SK-N-SH treated with all-trans-retinoic acid at 6 μM for 48 hours (cell line): ENCODE measurements at regions not wholly inside any gene's neighbourhood (a gene's known extent, or its start where the extent isn't known, plus 50 kb on each side); places are given as distances from the start of the nearest gene placed in this dataset.

ENCODE experiments used
- ATAC-seq: fragments of 200-7000 bp; cut with Tn5 transposase; 3 replicates; pipeline ENCODE4 v1.9.1; 2020; ENCODE audit warnings: mild to moderate bottlenecking, moderate library complexity
- ARNTL ChIP-seq: fragments of 450-650 bp; formaldehyde crosslinking; IDR thresholded peaks from 2 replicates; pipeline ENCODE4 v1.5.0; 2020; ENCODE audit warnings: low read depth, mild to moderate bottlenecking, moderate library complexity, borderline replicate concordance
- BACH2 ChIP-seq: fragments of 250-450 bp; sonication (Bioruptor Pico); IDR thresholded peaks from 2 replicates; pipeline ENCODE4 v1.9.0; 2021; ENCODE audit warnings: mild to moderate bottlenecking, borderline replicate concordance
- CREB5 ChIP-seq: fragments of 250-450 bp; sonication (Bioruptor Pico); IDR thresholded peaks from 2 replicates; pipeline ENCODE4 v1.5.1; 2020; ENCODE audit warnings: low read depth, mild to moderate bottlenecking, moderate library complexity
- CSDC2 ChIP-seq: fragments of 250-450 bp; sonication (Bioruptor Pico); IDR thresholded peaks from 2 replicates; pipeline ENCODE4 v1.5.0; 2020; ENCODE audit warnings: mild to moderate bottlenecking, moderate library complexity
- CSRNP3 ChIP-seq: fragments of 250-450 bp; sonication (Bioruptor Pico); IDR thresholded peaks from 2 replicates; pipeline ENCODE4 v1.5.1; 2021; ENCODE audit warnings: mild to moderate bottlenecking, moderate library complexity
- ESRRG ChIP-seq: fragments of 250-450 bp; sonication (Bioruptor Pico); IDR thresholded peaks from 2 replicates; pipeline ENCODE4 v1.6.1; 2021; ENCODE audit warnings: mild to moderate bottlenecking
- GLIS3 ChIP-seq: fragments of 250-450 bp; sonication (Bioruptor Pico); IDR thresholded peaks from 2 replicates; pipeline ENCODE4 v1.5.0; 2020; ENCODE audit warnings: mild to moderate bottlenecking, moderate library complexity
- ISL1 ChIP-seq: fragments of 250-450 bp; sonication (Bioruptor Pico); IDR thresholded peaks from 2 replicates; pipeline ENCODE4 v2.1.2; 2022; ENCODE audit warnings: mild to moderate bottlenecking, moderate library complexity
- OSR1 ChIP-seq: fragments of 250-450 bp; sonication (Bioruptor Pico); IDR thresholded peaks from 2 replicates; pipeline ENCODE4 v1.8.0; 2022; ENCODE audit warnings: moderate library complexity, mild to moderate bottlenecking, inconsistent platforms
- POU6F1 ChIP-seq: fragments of 250-450 bp; sonication (Bioruptor Pico); IDR thresholded peaks from 2 replicates; pipeline ENCODE4 v1.8.0; 2021; ENCODE audit warnings: low read depth, mild to moderate bottlenecking, moderate library complexity, borderline replicate concordance
- PPARA ChIP-seq: fragments of 250-450 bp; sonication (Bioruptor Pico); IDR thresholded peaks from 2 replicates; pipeline ENCODE4 v1.5.0; 2020; ENCODE audit warnings: mild to moderate bottlenecking, borderline replicate concordance
- RARB ChIP-seq: fragments of 250-450 bp; sonication (Bioruptor Pico); IDR thresholded peaks from 2 replicates; pipeline ENCODE4 v1.8.0; 2021; ENCODE audit warnings: mild to moderate bottlenecking, moderate library complexity
- SNAI2 ChIP-seq: fragments of 250-450 bp; sonication (Bioruptor Pico); IDR thresholded peaks from 2 replicates; pipeline ENCODE4 v1.5.0; 2020; ENCODE audit warnings: mild to moderate bottlenecking, moderate library complexity
- TCF4 ChIP-seq: fragments of 250-450 bp; sonication (Bioruptor Pico); IDR thresholded peaks from 2 replicates; pipeline ENCODE4 v1.8.0; 2021; ENCODE audit warnings: mild to moderate bottlenecking, moderate library complexity, borderline replicate concordance
- TOX ChIP-seq: fragments of 250-450 bp; sonication (Bioruptor Pico); IDR thresholded peaks from 2 replicates; pipeline ENCODE4 v1.8.0; 2021; ENCODE audit warnings: mild to moderate bottlenecking, moderate library complexity, borderline replicate concordance
- ZC3H10 ChIP-seq: fragments of 250-450 bp; sonication (Bioruptor Pico); IDR thresholded peaks from 2 replicates; pipeline ENCODE4 v1.5.1; 2021; ENCODE audit warnings: mild to moderate bottlenecking, moderate library complexity
- ZFP3 ChIP-seq: fragments of 250-450 bp; sonication (Bioruptor Pico); IDR thresholded peaks from 2 replicates; pipeline ENCODE4 v1.5.0; 2020; ENCODE audit warnings: mild to moderate bottlenecking, moderate library complexity
- ZFP30 ChIP-seq: fragments of 450-650 bp; formaldehyde crosslinking; IDR thresholded peaks from 2 replicates; pipeline ENCODE4 v1.5.0; 2022; ENCODE audit warnings: mild to moderate bottlenecking, moderate library complexity
- ZNF565 ChIP-seq: fragments of 450-650 bp; formaldehyde crosslinking; conservative IDR thresholded peaks from 2 replicates; pipeline ENCODE4 v1.5.0; 2020; ENCODE audit warnings: low read depth, mild to moderate bottlenecking, moderate library complexity
- ZNF70 ChIP-seq: fragments of 450-650 bp; formaldehyde crosslinking; IDR thresholded peaks from 2 replicates; pipeline ENCODE4 v1.5.0; 2020; ENCODE audit warnings: mild to moderate bottlenecking, moderate library complexity
- ZNF8 ChIP-seq: fragments of 450-650 bp; formaldehyde crosslinking; IDR thresholded peaks from 2 replicates; pipeline ENCODE4 v1.5.0; 2020; ENCODE audit warnings: mild to moderate bottlenecking, moderate library complexity
- TF ChIP-seq, protein P1 (sequence below): fragments of 250-450 bp; sonication (Bioruptor Pico); IDR thresholded peaks from 2 replicates; pipeline ENCODE4 v1.8.0; 2020; ENCODE audit warnings: mild to moderate bottlenecking, moderate library complexity, borderline replicate concordance
- TF ChIP-seq, protein P2 (sequence below): fragments of 250-450 bp; sonication (Bioruptor Pico); IDR thresholded peaks from 2 replicates; pipeline ENCODE4 v1.5.0; 2020; ENCODE audit warnings: mild to moderate bottlenecking, moderate library complexity

GRCh38 chr4:177771645-177772044, 329.4 kb upstream of the AGA start:
- no peak for TF ChIP-seq SNAI2 (CRISPR knock-in tag)
- no peak for TF ChIP-seq TOX (CRISPR knock-in tag)
- TF ChIP-seq ZFP30 (CRISPR knock-in tag) = no peak
- TF ChIP-seq ISL1 (CRISPR knock-in tag) = no peak
- no peak for TF ChIP-seq ZNF8 (CRISPR knock-in tag)
- no peak for TF ChIP-seq CSDC2 (CRISPR knock-in tag)
- TF ChIP-seq BACH2 (CRISPR knock-in tag) = no peak
- TF ChIP-seq ZFP3 (CRISPR knock-in tag) = no peak
- no peak for TF ChIP-seq ZNF565
- no peak for TF ChIP-seq TCF4 (CRISPR knock-in tag)
- no peak for TF ChIP-seq OSR1 (CRISPR knock-in tag)
- no peak for TF ChIP-seq ARNTL (CRISPR knock-in tag)
- TF ChIP-seq, all 23 proteins: peak for 0
- no peak for ATAC-seq

DNA sequence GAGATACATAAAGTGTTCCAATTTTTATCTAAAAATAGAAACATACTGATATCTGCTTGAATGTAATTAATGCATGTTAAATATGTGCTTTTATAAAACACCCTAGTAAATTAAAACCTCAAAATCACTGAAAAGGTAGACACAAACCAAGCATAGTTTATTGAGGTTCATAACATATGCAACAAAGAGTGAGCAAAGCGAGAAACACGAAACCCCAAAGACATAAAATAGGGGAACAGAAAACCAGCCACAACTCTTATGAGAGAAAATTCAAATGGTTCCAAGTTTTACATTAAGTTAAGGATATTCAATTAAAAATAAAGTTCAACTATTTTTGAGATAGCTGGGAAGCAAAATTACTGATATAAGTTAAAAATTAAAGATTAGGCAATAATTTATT, 336.4 kb upstream of the AGA start:
- no peak for TF ChIP-seq ZC3H10 (CRISPR knock-in tag)
- TF ChIP-seq, protein P1, sequence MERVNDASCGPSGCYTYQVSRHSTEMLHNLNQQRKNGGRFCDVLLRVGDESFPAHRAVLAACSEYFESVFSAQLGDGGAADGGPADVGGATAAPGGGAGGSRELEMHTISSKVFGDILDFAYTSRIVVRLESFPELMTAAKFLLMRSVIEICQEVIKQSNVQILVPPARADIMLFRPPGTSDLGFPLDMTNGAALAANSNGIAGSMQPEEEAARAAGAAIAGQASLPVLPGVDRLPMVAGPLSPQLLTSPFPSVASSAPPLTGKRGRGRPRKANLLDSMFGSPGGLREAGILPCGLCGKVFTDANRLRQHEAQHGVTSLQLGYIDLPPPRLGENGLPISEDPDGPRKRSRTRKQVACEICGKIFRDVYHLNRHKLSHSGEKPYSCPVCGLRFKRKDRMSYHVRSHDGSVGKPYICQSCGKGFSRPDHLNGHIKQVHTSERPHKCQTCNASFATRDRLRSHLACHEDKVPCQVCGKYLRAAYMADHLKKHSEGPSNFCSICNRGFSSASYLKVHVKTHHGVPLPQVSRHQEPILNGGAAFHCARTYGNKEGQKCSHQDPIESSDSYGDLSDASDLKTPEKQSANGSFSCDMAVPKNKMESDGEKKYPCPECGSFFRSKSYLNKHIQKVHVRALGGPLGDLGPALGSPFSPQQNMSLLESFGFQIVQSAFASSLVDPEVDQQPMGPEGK (CRISPR knock-in tag) = no peak
- TF ChIP-seq OSR1 (CRISPR knock-in tag) = no peak
- no peak for TF ChIP-seq ZFP3 (CRISPR knock-in tag)
- no peak for TF ChIP-seq ARNTL (CRISPR knock-in tag)
- TF ChIP-seq ZNF565 = no peak
- TF ChIP-seq ISL1 (CRISPR knock-in tag) = no peak
- no peak for TF ChIP-seq ESRRG (CRISPR knock-in tag)
- TF ChIP-seq BACH2 (CRISPR knock-in tag) = no peak
- TF ChIP-seq TOX (CRISPR knock-in tag) = no peak
- TF ChIP-seq ZNF8 (CRISPR knock-in tag) = no peak
- no peak for TF ChIP-seq CSRNP3 (CRISPR knock-in tag)
- TF ChIP-seq PPARA (CRISPR knock-in tag) = no peak
- TF ChIP-seq ZFP30 (CRISPR knock-in tag) = no peak
- no peak for TF ChIP-seq POU6F1 (CRISPR knock-in tag)
- TF ChIP-seq CSDC2 (CRISPR knock-in tag) = no peak
- no peak for TF ChIP-seq GLIS3 (CRISPR knock-in tag)
- TF ChIP-seq ZNF70 (CRISPR knock-in tag) = no peak
- no peak for TF ChIP-seq RARB (CRISPR knock-in tag)
- no peak for TF ChIP-seq CREB5 (CRISPR knock-in tag)
- no peak for ATAC-seq

DNA sequence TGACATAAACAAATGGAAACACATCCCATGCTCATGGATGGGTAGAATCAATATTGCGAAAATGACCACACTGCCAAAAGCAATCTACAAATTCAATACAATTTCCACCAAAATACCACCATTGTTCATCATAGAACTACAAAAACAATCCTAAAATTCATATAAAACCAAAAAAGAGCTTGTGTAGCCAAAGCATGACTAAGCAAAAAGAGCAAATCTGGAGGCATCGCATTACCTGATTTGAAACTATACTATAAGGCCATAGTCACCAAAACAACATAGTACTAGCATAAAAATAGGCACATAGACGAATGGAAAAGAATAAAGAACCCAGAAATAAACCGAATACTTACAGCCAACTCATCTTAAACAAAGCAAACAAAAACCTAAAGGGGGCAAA, 342.8 kb upstream of the AGA start:
- TF ChIP-seq ARNTL (CRISPR knock-in tag) = no peak
- no peak for TF ChIP-seq POU6F1 (CRISPR knock-in tag)
- TF ChIP-seq ZFP30 (CRISPR knock-in tag) = no peak
- TF ChIP-seq CSRNP3 (CRISPR knock-in tag) = no peak
- TF ChIP-seq, protein P2, sequence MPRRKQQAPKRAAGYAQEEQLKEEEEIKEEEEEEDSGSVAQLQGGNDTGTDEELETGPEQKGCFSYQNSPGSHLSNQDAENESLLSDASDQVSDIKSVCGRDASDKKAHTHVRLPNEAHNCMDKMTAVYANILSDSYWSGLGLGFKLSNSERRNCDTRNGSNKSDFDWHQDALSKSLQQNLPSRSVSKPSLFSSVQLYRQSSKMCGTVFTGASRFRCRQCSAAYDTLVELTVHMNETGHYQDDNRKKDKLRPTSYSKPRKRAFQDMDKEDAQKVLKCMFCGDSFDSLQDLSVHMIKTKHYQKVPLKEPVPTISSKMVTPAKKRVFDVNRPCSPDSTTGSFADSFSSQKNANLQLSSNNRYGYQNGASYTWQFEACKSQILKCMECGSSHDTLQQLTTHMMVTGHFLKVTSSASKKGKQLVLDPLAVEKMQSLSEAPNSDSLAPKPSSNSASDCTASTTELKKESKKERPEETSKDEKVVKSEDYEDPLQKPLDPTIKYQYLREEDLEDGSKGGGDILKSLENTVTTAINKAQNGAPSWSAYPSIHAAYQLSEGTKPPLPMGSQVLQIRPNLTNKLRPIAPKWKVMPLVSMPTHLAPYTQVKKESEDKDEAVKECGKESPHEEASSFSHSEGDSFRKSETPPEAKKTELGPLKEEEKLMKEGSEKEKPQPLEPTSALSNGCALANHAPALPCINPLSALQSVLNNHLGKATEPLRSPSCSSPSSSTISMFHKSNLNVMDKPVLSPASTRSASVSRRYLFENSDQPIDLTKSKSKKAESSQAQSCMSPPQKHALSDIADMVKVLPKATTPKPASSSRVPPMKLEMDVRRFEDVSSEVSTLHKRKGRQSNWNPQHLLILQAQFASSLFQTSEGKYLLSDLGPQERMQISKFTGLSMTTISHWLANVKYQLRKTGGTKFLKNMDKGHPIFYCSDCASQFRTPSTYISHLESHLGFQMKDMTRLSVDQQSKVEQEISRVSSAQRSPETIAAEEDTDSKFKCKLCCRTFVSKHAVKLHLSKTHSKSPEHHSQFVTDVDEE (CRISPR knock-in tag) = no peak
- TF ChIP-seq OSR1 (CRISPR knock-in tag) = no peak
- no peak for TF ChIP-seq TCF4 (CRISPR knock-in tag)
- TF ChIP-seq GLIS3 (CRISPR knock-in tag) = no peak
- ATAC-seq = no peak
